ENCODE measurements at regions not wholly inside any gene's neighbourhood (a gene's known extent, or its start where the extent isn't known, plus 50 kb on each side); places are given as distances from the start of the nearest gene placed in this dataset.

DNA sequence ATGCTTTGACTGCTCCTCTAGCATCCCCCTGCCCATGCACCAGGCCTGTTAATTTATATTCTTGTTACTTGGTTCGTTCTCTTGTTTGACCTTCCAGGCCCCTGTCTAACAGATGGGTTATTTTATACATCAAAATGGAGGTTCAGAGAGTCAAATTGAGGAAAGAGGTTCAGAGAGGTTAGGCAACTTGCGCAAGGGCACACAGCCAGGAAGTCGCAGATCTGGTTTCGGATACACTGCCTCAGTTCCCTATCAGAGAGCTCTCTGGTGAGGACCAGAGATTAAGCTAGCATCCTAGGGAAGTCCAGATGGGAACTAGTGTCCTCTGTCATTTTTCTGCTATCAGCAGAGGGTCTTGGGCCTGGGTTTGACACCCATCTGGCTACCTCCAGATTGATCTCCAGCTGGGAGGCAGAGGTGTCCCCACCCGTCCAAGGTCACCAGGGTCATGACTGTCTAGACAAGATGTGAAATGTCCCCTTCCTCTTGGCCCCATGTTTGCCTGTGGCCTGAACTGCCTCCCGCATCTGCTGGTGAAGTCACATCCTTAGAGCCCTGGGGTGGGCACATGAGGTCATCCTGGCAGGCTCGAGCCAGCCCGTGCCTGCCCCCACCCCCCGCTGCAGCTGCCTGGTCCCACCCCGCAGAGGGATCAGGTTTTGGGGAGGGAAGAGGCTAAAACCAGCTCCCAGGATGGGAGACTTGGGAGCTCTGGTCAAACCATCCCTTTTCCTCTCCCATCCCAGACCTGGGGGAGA lies 84.3 kb upstream of the NCOR2 start:
- TF ChIP-seq, protein P1, sequence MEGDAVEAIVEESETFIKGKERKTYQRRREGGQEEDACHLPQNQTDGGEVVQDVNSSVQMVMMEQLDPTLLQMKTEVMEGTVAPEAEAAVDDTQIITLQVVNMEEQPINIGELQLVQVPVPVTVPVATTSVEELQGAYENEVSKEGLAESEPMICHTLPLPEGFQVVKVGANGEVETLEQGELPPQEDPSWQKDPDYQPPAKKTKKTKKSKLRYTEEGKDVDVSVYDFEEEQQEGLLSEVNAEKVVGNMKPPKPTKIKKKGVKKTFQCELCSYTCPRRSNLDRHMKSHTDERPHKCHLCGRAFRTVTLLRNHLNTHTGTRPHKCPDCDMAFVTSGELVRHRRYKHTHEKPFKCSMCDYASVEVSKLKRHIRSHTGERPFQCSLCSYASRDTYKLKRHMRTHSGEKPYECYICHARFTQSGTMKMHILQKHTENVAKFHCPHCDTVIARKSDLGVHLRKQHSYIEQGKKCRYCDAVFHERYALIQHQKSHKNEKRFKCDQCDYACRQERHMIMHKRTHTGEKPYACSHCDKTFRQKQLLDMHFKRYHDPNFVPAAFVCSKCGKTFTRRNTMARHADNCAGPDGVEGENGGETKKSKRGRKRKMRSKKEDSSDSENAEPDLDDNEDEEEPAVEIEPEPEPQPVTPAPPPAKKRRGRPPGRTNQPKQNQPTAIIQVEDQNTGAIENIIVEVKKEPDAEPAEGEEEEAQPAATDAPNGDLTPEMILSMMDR (IDR thresholded peaks at IDR 0.05; ENCODE audit: poor library complexity) = no peak
- TF ChIP-seq EZH2 (IDR thresholded peaks at IDR 0.05; ENCODE audit: borderline replicate concordance) = no peak

All from hepatocyte (in vitro differentiated cells).